Heart right ventricle (tissue), 16 donors: ENCODE measurements at regions not wholly inside any gene's neighbourhood (a gene's known extent, or its start where the extent isn't known, plus 50 kb on each side); places are given as distances from the start of the nearest gene placed in this dataset.

Experiments
- ATAC-seq, 8 donors: fragments of 200-7000 bp; cut with Tn5 transposase; one replicate each; pipeline ENCODE4 v1.9.1; 2020; ENCODE audit warnings: mild to moderate bottlenecking in 8 of 8, moderate library complexity in 8 of 8, moderate number of reproducible peaks in 1 of 8
- DNase-seq, 2 donors: peaks; one replicate each; pipeline ENCODE4 v3.0.0-alpha.2; 2020
- H3K27ac ChIP-seq, 10 donors: fragments of 200-600 bp; sonication (generic) in 2 of 10; one replicate each; pipeline versions ENCODE4 v1.5.0 to v1.8.0; 2020 to 2022; ENCODE audit warnings: mild to moderate bottlenecking in 3 of 10
- H3K27me3 ChIP-seq, 7 donors: fragments of 200-600 bp; one replicate each; pipeline ENCODE4 v1.8.0; 2021 to 2022; ENCODE audit warnings: mild to moderate bottlenecking in 2 of 7
- H3K36me3 ChIP-seq, 9 donors: fragments of 200-600 bp; sonication (generic) in 1 of 9; one replicate each; pipeline versions ENCODE4 v1.5.0 to v1.8.0; 2020 to 2022; ENCODE audit warnings: mild to moderate bottlenecking in 2 of 9
- H3K4me1 ChIP-seq, 9 donors: fragments of 200-600 bp; sonication (generic) in 1 of 9; one replicate each; pipeline versions ENCODE4 v1.5.0 to v1.8.0; 2020 to 2022; ENCODE audit warnings: mild to moderate bottlenecking in 4 of 9
- H3K4me3 ChIP-seq, 10 donors: fragments of 200-600 bp; sonication (generic) in 2 of 10; one replicate each; pipeline versions ENCODE4 v1.5.0 to v1.8.0; 2020 to 2022; ENCODE audit warnings: mild to moderate bottlenecking in 7 of 10, moderate library complexity in 2 of 10
- H3K9me3 ChIP-seq, 11 donors: fragments of 200-600 bp in 10 of 11; sonication (generic) in 2 of 11; one replicate each; pipeline versions ENCODE4 v1.5.0 to v1.8.0; 2013 to 2022; ENCODE audit warnings: mild to moderate bottlenecking in 2 of 11, control low read depth in 1 of 11, moderate library complexity in 1 of 11
- WGBS, 2 donors: extraction: QIAGEN DNeasy Blood & Tissue Kit; methylation state at CpG; one replicate each; pipeline ENCODE4 v1.1.7; 2013; ENCODE audit warnings: inconsistent platforms in 1 of 2; 5-methylcytosine and 5-hydroxymethylcytosine counted together
- intact Hi-C, 10 donors: fragments of 100-400 bp; cut with DNase I; formaldehyde crosslinking; loops; one replicate each; pipeline versions ENCODE4 v1.11.1 to v1.14.2; 2022
- TF ChIP-seq, protein P1 (sequence below), 9 donors: fragments of 200-600 bp; sonication (generic) in 2 of 9; IDR thresholded peaks; one replicate each; pipeline versions ENCODE4 v1.5.0 to v1.8.0; 2021 to 2022; ENCODE audit warnings: antibody characterized with exemption in 9 of 9, mild to moderate bottlenecking in 5 of 9, moderate library complexity in 1 of 9
- donor health status: Arrhythmogenic right ventricular cardiomyopathy.
- donor health status: ischemic (EF 13 %, LVEDD 7.1; RV severe dilation, severe dysfunction).
- donor health status: healthy with polysubstance abuse.
- donor health status: DM: no; HTN: yes; CAD: no.
- donor health status: DM: no; HTN: no; CAD: no.
- donor health status: ischemic (EF 25% LVEDD 6.9; RV normal size, moderate dysfunction).
- donor health status: ischemic (EF 25% LVEDD 5.7; RV mildly dilated, moderate dysfunction).
- donor health status: healthy.
- donor health status: DM: yes; HTN: yes; CAD: no.
- donor health status: Ischemic cardiomyopathy.
- donor health status: ischemic (EF 35%, LVEDD 5.7; RV mildly dilated, moderate dysfunction).
- donor health status: nonischemic (EF 11% LVEDD 7.7; RV severe dilation, severe dysfunction).
- donor health status: DM: yes; HTN: yes; CAD: no.
- donor health status: PGD.
- donor health status: ischemic (EF 29% LVEDD 5.4; RV normal size, mild dysfunction).
- donor health status: nonischemic (EF 23%, LVEDD 6.1; RV moderate dilation, normal function).

DNA sequence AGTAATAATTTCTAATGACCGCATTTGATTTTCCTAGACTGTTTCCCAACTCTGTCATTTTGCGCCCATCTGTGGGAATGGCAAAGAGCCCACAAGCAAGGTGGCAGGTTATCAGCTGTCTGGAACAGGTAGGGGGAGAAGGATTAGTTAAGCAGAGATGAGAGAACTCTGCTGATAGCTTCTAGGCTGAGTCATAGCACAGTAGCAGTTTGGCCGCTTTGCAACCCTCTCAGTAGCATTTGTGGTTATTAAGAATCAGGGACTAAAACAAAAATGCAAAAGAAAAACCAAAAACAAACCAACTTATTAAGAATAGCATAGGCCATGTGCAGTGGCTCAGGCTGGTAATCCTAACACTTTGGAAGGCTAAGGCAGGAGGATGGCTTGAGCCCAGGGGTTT, 602.7 kb upstream of the SORCS1 start:
- Histone ChIP-seq H3K4me3 (no peak overlapping the region), H3K4me1 (no peaks in the 10 kb centered on the region), H3K27me3 (no peaks in the 10 kb centered on the region), H3K36me3 (no peaks in the 10 kb centered on the region), H3K27ac (no peak overlapping the region), H3K9me3 (peaks cover 0 to 9% (median 0%) of the 10 kb centered on the region in 11 donors)
- ATAC-seq (no peak), DNase-seq (no peak)
- 74 to 92% methylated on average over 3 of the region's 3 CpGs for WGBS, 2 donors
- TF ChIP-seq, protein P1, sequence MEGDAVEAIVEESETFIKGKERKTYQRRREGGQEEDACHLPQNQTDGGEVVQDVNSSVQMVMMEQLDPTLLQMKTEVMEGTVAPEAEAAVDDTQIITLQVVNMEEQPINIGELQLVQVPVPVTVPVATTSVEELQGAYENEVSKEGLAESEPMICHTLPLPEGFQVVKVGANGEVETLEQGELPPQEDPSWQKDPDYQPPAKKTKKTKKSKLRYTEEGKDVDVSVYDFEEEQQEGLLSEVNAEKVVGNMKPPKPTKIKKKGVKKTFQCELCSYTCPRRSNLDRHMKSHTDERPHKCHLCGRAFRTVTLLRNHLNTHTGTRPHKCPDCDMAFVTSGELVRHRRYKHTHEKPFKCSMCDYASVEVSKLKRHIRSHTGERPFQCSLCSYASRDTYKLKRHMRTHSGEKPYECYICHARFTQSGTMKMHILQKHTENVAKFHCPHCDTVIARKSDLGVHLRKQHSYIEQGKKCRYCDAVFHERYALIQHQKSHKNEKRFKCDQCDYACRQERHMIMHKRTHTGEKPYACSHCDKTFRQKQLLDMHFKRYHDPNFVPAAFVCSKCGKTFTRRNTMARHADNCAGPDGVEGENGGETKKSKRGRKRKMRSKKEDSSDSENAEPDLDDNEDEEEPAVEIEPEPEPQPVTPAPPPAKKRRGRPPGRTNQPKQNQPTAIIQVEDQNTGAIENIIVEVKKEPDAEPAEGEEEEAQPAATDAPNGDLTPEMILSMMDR (IDR thresholded peaks at IDR 0.05), result no peak
- intact Hi-C loops, result no loop called here

DNA sequence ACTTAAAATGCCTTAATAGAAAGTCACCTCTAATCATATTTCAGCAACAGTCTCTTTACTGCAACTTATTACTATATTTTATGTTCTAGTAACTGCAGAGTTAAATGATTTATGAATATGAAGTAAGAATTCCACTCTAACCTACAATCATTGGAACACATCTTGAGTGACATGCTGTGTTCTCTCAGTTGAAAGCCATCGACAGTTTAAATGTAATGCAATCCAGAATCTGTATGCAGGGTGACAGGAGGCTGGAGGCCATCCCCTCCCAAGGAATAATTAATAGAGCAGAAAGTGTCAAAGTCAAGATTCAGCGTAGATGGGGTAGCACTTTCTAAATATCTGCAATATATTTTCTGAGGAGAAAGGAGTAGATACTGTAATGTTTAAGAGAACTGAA, 590.3 kb upstream of the SORCS1 start:
- intact Hi-C loops, result no loop called here
- H3K4me3 ChIP-seq, result no peak overlapping the region
- DNase-seq (no peak), ATAC-seq (no peak)
- no peaks in the 10 kb centered on the region for H3K27me3 ChIP-seq
- H3K9me3 ChIP-seq, result no peaks in the 10 kb centered on the region
- H3K27ac ChIP-seq, result no peak overlapping the region
- no peaks in the 10 kb centered on the region for H3K4me1 ChIP-seq
- TF ChIP-seq, protein P1 (IDR thresholded peaks at IDR 0.05), result no peak
- no peaks in the 10 kb centered on the region for H3K36me3 ChIP-seq
- WGBS, 2 donors, result 74 to 76% methylated on average over 2 of the region's 2 CpGs

DNA sequence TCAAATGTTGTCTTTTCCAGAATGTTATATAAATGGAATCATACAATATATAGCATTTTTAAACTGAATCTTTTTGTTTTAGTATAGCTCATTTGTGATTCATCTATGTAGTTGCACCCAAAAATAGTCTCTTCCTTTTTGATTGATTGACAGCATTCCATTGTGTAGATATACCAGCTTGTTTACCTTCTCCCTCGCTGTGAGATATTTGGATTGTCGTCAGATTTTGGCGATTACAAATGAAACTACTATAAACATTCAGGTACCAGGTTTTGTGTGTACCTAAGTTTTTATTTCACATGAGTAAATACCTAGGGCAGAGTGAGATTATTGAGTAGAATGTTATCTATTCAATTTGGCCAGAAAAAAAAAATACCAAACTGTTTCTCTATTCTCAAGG, 584.7 kb upstream of the SORCS1 start:
- H3K9me3 ChIP-seq, result peaks cover 0 to 7% (median 0%) of the 10 kb centered on the region in 11 donors
- no peaks in the 10 kb centered on the region for H3K4me1 ChIP-seq
- no peaks in the 10 kb centered on the region for H3K36me3 ChIP-seq
- H3K27ac ChIP-seq, result no peak overlapping the region
- no peak for DNase-seq
- TF ChIP-seq, protein P1 (IDR thresholded peaks at IDR 0.05), result no peak
- no peak for ATAC-seq
- H3K27me3 ChIP-seq, result no peaks in the 10 kb centered on the region
- intact Hi-C loops, result no loop called here
- H3K4me3 ChIP-seq, result no peak overlapping the region
- 71 to 74% methylated on average over 3 of the region's 3 CpGs for WGBS, 2 donors

DNA sequence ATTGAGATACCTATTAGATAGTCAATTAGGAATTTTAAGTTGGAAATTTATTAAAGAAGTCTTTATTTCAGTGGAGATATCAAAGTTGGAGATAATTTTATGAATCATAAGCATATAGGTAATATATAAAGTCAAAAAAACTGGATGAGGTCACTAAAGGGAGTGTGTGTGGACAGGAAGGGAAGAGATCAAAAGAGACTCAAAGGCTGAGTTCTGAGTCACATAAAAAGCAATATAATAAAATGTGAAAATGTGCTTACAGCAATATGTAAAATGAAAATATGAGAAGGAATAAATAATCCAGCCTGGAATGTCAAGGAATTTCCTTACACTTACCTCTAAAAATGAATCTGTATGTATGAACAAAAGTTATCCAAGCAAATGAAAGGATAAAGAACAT, 583.3 kb upstream of the SORCS1 start:
- Histone ChIP-seq H3K4me1 (no peaks in the 10 kb centered on the region), H3K27me3 (no peaks in the 10 kb centered on the region), H3K9me3 (peaks cover 0 to 7% (median 0%) of the 10 kb centered on the region in 11 donors), H3K27ac (no peak overlapping the region), H3K4me3 (no peak overlapping the region), H3K36me3 (no peaks in the 10 kb centered on the region)
- TF ChIP-seq, protein P1 (IDR thresholded peaks at IDR 0.05), result no peak
- intact Hi-C loops, result no loop called here
- no peak for DNase-seq
- ATAC-seq, result no peak

DNA sequence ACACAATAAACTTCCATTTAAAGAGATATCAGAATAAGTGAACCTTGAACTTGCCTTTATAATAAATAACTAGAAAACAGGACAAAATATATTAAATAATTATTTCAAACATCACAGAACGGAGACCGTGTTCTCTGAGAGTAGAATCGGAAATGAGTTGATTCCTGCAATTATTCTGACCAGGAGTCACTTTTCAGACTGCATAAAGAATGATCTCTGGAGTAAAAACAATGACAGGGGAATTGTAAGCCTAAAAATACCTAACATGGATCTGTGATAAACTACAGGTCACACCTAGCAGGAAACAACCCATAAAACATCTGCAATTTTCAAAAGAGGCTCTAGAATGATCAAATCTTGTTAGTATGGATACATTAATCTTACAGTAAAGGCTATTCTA, 577.5 kb upstream of the SORCS1 start:
- no peak overlapping the region for H3K27ac ChIP-seq
- intact Hi-C loops, result no loop called here
- no peaks in the 10 kb centered on the region for H3K36me3 ChIP-seq
- no peak for ATAC-seq
- TF ChIP-seq, protein P1 (IDR thresholded peaks at IDR 0.05), result no peak
- H3K4me1 ChIP-seq, result no peaks in the 10 kb centered on the region
- 69 to 75% methylated on average over 3 of the region's 3 CpGs for WGBS, 2 donors
- DNase-seq, result no peak
- H3K9me3 ChIP-seq, result peaks cover 0 to 22% (median 0%) of the 10 kb centered on the region in 11 donors
- no peaks in the 10 kb centered on the region for H3K27me3 ChIP-seq
- no peak overlapping the region for H3K4me3 ChIP-seq
